Urothelium cell line (cell line): ENCODE measurements at regions not wholly inside any gene's neighbourhood (a gene's known extent, or its start where the extent isn't known, plus 50 kb on each side); places are given as distances from the start of the nearest gene placed in this dataset.

Source experiments
- DNase-seq: peaks from one replicate; pipeline ENCODE4 v3.0.0; 2011; ENCODE audit warnings: low spot score, mixed read lengths
- FAIRE-seq: peaks from 2 replicates; lab custom pipeline; 2011; peaks lifted over from hg19 to GRCh38; lab: Jason Lieb, UNC

DNA sequence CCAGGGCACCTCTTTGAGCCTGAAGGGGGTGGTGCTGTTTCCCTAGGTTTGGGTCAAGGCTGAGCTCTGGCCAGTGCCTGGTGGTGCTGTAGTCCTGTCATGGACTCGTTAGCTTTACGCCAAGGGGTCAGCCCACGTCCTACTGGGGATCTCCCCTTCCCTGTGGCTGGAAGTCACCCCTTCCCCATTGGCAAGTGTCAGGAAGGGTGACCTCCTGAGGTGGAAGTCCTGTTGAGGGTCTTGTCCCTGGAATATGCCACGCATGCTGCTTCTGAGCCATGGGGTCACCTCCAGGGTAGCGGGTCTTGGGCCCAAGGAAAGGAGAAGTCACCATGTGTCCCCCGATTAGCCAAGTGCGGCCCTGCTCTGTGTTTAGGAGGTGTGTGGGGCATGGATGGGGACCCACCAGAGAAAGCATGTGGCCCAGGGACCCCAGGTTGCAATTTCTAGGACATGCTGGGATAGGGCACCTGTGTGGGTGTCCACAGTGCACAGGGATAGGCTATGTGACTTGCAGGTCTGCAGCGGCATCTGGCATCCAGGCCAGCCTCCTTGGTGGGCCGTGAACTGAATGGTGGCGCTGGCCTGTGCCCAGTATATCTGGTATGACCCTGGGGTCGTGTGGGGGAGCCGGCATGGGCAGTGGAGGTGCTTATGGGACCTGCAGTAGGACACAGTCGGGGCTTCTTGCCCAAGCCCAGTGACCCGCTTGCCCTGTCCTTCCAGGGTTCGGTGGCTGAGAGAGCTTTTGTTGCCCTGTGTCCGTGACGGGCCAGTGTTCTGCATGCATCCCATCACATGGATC is 226.7 kb downstream of the SNRPN start:
- no peak for FAIRE-seq
- DNase-seq, result no peak

DNA sequence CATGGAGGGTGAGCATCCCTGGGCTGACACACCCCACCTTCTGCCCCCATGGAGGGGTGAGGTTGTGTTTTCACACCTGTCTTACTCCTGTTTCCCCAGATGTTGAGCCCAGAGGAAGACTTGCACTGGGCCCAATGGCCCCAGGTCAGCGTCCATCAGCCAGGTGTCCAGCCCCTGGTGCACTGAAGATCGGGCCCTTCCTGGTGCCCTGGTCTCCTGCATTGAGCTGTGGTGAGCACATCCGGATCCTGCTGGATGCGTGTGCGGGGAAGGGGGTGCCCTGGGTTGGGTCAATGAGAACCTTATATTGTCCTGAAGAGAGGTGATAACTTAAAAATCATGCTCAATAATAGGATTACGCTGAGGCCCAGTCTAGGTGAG is 227.3 kb downstream of the SNRPN start:
- FAIRE-seq (no peak), DNase-seq (no peak)

- DNase-seq (no peak), FAIRE-seq (no peak)
Observed at GRCh38 chr15:25182736-25183445, 228.1 kb downstream of the SNRPN start.

- FAIRE-seq, result no peak
- DNase-seq, result no peak
Observed at GRCh38 chr15:25183581-25184251, 228.9 kb downstream of the SNRPN start.

- FAIRE-seq (no peak), DNase-seq (no peak)
Observed at GRCh38 chr15:25184356-25185155, 229.8 kb downstream of the SNRPN start.

- no peak for DNase-seq
- no peak for FAIRE-seq
Observed at GRCh38 chr15:25185156-25185710, 230.4 kb downstream of the SNRPN start.

GRCh38 chr15:25185791-25186190 is 231.0 kb downstream of the SNRPN start:
- FAIRE-seq (no peak), DNase-seq (no peak)

- FAIRE-seq (no peak), DNase-seq (no peak)
Observed at GRCh38 chr15:25186411-25186810, 231.6 kb downstream of the SNRPN start.

DNA sequence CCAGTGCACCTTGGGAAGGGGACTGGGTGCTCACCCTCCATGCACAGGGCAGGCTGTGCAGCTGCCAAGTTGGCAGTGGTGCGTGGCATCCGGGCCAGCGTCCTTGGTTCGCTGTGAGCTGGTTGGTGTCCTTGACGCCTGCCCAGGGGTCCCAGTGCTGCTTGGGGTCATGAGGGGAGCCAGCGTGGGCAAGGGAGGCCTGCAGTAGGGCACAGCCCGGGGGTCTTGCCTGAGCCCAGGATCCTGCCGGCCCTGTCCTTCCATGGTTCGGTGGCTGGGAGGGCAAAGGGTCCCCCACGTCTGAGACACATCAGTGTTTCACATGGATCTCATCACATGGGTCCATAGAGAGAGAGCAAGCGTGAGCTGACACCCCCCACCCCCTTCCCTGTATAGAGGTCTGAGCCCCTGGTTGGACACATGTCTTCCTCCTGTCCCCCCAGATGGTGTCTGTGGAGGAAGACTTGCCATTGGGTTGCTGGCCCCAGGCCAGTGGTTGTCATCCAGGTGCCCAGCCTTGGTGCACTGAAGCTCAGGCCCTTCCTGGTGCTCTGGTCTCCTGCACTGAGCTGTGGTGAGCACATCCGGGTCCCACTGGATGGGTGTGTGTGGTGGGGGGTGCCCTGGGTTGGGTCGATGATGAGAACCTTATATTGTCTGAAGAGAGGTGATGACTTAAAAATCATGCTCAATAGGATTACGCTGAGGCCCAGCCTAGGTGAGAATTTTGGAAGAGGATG is 232.3 kb downstream of the SNRPN start:
- FAIRE-seq (no peak), DNase-seq (no peak)

- DNase-seq, result no peak
- FAIRE-seq, result peak; percentile 5
Observed at GRCh38 chr15:25188051-25188450, 233.3 kb downstream of the SNRPN start.

DNA sequence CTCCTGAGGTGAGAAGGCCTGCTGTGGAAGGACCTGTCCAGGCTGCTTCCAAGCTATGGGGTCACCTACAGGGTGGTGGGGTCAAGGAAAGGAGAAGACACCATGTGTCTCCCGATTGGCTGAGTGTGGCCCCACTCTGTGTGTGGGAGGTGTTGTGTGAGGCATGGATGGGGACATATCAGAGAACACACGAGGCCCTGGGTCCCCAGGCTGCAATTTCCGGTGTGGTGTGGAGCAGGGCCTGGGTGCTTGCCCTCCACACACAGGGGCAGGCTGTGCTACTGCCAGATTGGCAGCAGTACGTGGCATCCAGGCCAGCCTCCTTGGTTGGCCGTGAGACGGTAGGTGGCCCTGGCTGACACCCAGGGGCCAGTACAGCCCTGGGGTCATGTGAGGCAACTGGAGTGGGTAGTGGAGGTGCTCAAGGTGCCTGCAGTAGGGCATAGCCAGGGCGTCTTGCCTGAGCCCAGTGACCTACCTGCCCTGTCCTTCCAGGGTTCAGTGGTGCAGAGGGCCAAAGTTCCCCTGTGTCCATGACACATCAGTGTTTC is 233.8 kb downstream of the SNRPN start:
- DNase-seq, result no peak
- FAIRE-seq, result no peak

DNA sequence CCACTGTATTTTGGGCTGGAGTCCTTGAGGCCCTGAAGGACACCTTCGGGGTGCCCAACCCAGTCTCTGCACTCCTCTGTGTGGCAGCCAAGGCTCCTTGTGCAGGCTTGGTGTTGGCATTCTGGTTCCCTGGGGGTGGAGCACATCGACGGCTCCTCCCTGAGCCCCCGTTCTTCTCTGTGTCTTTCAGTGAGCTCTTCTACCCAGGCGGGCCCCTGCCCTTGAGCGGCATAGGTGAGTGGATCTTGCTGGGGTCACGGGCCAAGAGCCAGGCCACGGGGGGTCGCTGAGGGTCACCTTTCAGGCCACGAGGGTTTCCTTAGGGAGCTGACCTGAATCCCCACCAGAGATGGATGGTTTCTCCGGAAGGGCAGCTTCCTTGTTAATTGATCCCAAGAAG is 234.8 kb downstream of the SNRPN start:
- DNase-seq (no peak), FAIRE-seq (no peak)

GRCh38 chr15:25192651-25193050 is 237.9 kb downstream of the SNRPN start:
- FAIRE-seq, result no peak
- no peak for DNase-seq

- FAIRE-seq (no peak), DNase-seq (no peak)
Observed at GRCh38 chr15:25207369-25207768, 231.5 kb downstream of the UBE3A start.

DNA sequence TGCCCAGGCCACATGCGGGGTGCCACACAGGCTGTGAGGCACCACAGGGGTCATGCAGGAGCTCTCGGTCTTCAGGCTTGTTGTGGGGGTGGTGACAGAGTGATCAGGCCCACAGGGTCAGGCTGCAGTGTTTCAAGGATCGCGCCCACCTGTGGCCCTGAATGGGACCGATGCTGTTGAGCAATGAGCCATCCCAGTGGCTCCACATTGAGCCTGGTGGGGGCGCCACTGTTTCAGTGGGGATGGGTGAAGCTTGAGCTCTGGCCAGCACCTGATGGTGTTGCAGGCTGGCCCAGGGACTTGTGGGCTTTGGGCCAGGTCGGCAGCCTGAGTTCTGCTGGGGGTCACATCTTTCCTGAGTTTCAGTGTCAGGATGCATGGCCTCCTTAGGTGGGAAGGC is 230.1 kb downstream of the UBE3A start:
- DNase-seq (no peak), FAIRE-seq (no peak)

GRCh38 chr15:25220834-25221233 is 218.0 kb downstream of the UBE3A start:
- no peak for FAIRE-seq

GRCh38 chr15:25224396-25224795 is 214.4 kb downstream of the UBE3A start:
- no peak for FAIRE-seq

More at GRCh38 chr15:25220834-25221233, 218.0 kb downstream of the UBE3A start:
- DNase-seq, result no peak

DNA sequence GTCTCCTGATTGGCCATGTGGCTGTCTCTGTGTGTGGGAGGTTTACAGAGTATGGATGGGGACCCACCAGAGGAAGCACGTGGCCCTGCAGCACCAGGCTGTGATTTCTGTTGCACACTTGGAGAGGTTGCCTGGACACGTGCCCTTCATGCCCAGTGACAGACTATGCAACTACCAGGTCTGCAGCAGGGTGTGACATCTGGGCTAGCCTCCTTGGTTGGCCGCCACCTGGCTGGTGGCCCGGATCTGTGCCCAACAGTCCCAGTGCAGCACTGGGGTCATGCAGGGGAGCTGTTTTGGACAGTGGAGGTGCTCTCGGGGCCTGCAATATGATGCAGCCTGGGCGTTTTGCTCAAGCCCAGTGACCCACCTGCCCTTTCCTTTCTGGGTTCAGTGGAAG is 212.5 kb downstream of the UBE3A start:
- FAIRE-seq (no peak), DNase-seq (no peak)

More at GRCh38 chr15:25224396-25224795, 214.4 kb downstream of the UBE3A start:
- no peak for DNase-seq

DNA sequence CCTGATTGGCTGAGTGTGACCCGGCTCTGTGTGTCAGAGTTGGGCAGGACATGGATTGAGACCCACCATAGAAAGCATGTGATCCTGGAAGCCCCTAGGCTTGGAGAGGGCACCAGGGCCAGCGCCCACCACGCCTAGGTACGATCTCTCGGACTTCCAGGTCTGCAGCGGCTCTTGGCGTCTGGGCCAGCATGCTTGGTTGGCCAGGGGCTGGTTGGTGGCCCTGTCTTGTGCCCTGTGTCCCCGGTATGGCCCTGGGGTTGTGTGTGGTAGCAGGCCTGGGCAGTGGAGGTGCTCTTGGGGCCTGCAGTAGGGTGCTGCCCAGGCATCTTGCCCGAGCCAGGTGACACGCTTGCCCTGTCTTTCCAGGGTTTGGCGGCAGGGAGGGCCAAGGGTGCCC is 210.6 kb downstream of the UBE3A start:
- FAIRE-seq, result no peak

GRCh38 chr15:25230442-25230841 is 208.4 kb downstream of the UBE3A start:
- FAIRE-seq (no peak), DNase-seq (no peak)

More for the DNA sequence above, 210.6 kb downstream of the UBE3A start:
- DNase-seq, result no peak
